Fibroblast of lung (primary cell): ENCODE measurements at regions not wholly inside any gene's neighbourhood (a gene's known extent, or its start where the extent isn't known, plus 50 kb on each side); places are given as distances from the start of the nearest gene placed in this dataset.

Source experiments
- CTCF ChIP-seq, 2 donors: IDR thresholded peaks in 1 of 2; conservative IDR thresholded peaks in 1 of 2; 1 replicate in 1 of 2; 2 replicates in 1 of 2; pipeline ENCODE4 v1.5.1; 2011 to 2012; ENCODE audit warnings: low read length in 2 of 2, control low read depth in 1 of 2, inconsistent platforms in 1 of 2, low read depth in 1 of 2, mild to moderate bottlenecking in 1 of 2
- EZH2 ChIP-seq: IDR thresholded peaks from 2 replicates; pipeline ENCODE4 v1.5.1; 2012; ENCODE audit warnings: low read length, control low read depth, mild to moderate bottlenecking; ENCODE audit errors: missing control alignments

- TF ChIP-seq CTCF (conservative IDR thresholded peaks at IDR 0.05 in 1 of 2, IDR thresholded peaks at IDR 0.05 in 1 of 2; ENCODE audit: low read depth in 1 of 2, low read length in 2 of 2): no peak
- no peak for TF ChIP-seq EZH2
These were observed 419.5 kb downstream of the DHX35 start for GRCh38 chr20:39381595-39381994.
